Mucosa of gallbladder (tissue), 1 donor: ENCODE measurements at regions not wholly inside any gene's neighbourhood (a gene's known extent, or its start where the extent isn't known, plus 50 kb on each side); places are given as distances from the start of the nearest gene placed in this dataset.

Experiments used
- DNase-seq: peaks from one replicate; pipeline ENCODE4 v3.0.0-alpha.2; 2020; ENCODE audit warnings: low spot score
- donor health status: DM: no; HTN: no; CAD: no.

- no peak for DNase-seq
These were observed 571.8 kb upstream of the CDH18 start for GRCh38 chr5:20559845-20560244.

- DNase-seq: no peak
These were observed 568.2 kb upstream of the CDH18 start for GRCh38 chr5:20556115-20556763.

GRCh38 chr5:20555034-20555433 is 567.0 kb upstream of the CDH18 start:
- DNase-seq: no peak

GRCh38 chr5:20554001-20554400 is 566.0 kb upstream of the CDH18 start:
- DNase-seq: no peak

DNA sequence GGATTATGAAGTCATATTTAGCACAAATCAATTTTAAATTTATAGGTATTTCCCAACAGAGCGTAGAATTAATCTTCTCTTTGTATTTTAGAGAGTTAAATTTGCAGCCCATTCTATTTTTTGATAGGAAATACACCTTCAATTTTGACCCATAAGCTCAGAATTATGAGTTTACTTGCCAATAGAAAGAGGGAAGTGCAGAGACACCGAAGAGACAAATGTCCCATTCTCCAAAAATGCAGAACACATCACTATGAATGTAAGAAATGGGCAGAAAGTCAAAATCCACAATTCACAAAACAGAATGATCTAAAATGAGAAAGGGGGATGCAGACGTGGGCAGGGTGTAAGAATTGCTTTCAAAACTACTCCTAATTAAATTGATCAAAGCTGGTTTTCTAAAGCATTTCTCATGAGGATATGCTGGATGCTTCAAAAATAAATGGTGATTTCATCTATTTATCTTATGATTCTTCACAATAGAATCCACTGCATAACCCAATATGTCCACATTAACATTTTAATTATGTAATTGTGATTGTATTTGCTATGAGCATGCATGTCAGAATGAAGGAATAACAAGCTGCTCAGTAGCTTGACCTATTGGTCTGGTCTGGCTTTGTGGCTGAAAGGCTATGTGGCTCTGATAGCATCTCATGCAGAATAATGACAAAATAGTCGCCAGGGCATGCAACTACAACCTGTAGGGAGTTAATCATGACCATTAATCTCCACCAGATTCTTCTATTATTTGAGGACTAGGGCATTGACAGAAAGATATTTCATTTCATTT is 550.1 kb upstream of the CDH18 start:
- DNase-seq: no peak

- DNase-seq: no peak
These were observed 548.8 kb upstream of the CDH18 start for GRCh38 chr5:20536813-20537212.

GRCh38 chr5:20536341-20536740 is 548.3 kb upstream of the CDH18 start:
- DNase-seq: no peak

DNA sequence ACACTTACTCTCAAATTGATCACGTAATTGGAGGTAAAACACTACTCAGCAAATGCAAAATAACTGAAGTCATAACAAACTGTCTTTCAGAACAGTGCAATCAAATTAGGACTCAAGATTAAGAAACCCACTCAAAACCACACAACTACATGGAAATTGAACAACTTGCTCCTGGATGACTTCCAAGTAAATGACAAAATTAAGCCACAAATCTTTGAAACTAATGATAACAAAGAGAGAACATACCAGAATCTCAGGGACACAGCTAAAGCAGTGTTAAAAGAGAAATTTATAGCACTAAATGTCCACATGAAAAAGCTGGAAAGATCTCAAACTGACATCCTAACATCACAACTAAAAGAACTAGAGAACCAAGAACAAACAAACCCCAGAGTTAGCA is 540.5 kb upstream of the CDH18 start:
- no peak for DNase-seq

- no peak for DNase-seq
These were observed 537.1 kb upstream of the CDH18 start for GRCh38 chr5:20524991-20525529.

- DNase-seq: no peak
These were observed 535.0 kb upstream of the CDH18 start for GRCh38 chr5:20522905-20523482.

DNA sequence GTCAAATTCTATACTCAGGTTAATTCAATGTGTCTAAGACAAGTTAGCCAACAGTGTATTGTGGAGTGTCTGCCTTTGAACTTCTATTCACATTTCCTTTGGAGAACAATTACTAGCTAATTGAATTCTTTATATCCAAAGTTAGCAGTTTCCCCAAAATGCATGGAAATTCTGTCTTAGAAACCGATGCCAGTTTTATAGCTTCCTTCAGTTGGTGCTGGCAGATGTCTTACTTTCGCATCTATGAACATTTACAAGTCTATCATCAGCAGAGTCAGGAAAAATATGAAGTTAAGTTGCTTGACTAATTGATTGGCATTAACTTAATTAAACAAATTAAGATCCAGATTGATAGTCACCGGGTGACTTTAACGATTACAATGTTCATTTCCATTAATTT is 527.6 kb upstream of the CDH18 start:
- DNase-seq: no peak

DNA sequence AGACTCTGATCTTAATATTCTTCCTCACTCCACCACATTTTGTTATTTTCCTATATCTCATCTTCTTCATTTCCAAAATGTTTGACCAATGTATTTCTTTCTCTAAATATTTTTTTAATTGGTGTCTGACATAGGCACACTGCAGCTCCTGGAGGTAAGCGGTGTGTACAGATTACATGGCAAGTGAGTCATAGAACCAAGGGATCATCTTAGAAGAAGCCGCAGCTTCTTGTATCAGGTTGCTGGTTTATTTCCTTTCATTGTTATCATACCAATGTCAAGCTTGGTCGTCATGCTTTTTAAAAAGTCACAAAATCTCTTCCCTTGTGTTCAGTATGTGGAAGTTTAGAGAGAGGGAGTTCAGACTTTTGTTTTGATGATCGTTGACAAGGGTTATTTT is 526.1 kb upstream of the CDH18 start:
- DNase-seq: no peak

- no peak for DNase-seq
These were observed 512.5 kb upstream of the CDH18 start for GRCh38 chr5:20500546-20500945.

DNA sequence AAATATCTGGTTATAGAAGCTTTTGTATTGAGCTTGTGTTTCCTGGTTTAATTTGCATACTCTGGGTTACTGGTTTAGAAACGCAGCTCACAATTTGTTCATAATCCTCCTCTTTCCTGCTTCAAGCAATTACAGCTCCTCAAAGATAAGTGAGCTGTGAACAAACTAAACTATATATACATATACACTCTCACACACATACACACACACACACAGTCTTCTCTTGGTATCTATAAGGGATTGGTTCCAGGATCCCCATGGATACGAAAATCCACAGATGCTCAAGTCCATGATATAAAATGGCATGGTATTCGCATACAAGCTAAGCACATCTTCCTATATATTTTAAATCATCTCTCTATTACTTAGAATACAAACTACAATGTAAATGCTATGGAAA is 510.9 kb upstream of the CDH18 start:
- DNase-seq: no peak

- DNase-seq: no peak
These were observed 510.1 kb upstream of the CDH18 start for GRCh38 chr5:20498102-20498501.

GRCh38 chr5:20497356-20497755 is 509.4 kb upstream of the CDH18 start:
- no peak for DNase-seq

GRCh38 chr5:20494706-20495105 is 506.7 kb upstream of the CDH18 start:
- DNase-seq: no peak

- no peak for DNase-seq
These were observed 498.8 kb upstream of the CDH18 start for GRCh38 chr5:20486826-20487225.

- DNase-seq: no peak
These were observed 488.0 kb upstream of the CDH18 start for GRCh38 chr5:20476016-20476415.

DNA sequence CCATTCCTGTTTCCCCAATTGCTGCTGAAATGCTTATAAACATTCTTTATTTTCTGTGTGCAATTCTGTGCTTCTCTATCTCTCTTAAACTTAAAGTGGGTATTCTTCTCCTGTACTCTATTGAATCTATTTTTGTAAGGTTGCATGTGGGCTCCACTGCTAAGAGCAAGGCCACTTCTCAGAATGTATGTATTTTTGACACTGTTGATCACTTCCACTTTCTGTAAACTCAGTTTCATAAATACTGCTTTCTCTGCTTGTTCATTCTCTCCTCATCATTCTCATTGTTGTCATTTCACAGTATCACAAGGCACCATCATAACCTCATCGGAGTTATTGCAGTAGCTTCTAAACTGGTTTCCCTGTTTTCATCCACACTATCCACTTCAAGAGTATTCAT is 483.0 kb upstream of the CDH18 start:
- no peak for DNase-seq

- DNase-seq: no peak
These were observed 481.8 kb upstream of the CDH18 start for GRCh38 chr5:20469792-20470191.

DNA sequence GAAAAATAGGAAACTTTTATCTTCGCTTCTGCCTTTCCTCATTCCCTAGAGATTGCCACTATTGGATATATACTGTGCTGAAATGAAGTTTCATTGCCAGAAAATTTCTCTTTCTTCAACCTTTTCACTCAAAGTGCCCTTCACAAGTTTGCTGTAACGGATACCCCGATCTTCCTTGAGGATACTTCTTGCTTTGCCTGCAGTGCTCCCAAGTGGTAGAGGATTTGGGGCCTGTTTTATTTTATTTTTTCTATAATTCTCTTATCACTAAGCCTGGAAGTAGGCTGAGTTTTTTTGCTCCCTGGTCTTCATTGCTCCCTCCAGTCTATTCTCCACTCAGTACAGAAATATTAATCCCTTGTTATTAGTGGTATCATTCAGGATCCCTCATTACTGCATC is 481.4 kb upstream of the CDH18 start:
- no peak for DNase-seq

- no peak for DNase-seq
These were observed 478.5 kb upstream of the CDH18 start for GRCh38 chr5:20466512-20466911.
